ENCODE measurements at regions not wholly inside any gene's neighbourhood (a gene's known extent, or its start where the extent isn't known, plus 50 kb on each side); places are given as distances from the start of the nearest gene placed in this dataset.

- TF ChIP-seq REST (IDR thresholded peaks at IDR 0.05; ENCODE audit: low read depth, low read length) (no peak), SRF (IDR thresholded peaks at IDR 0.05; ENCODE audit: low read depth in 2 of 2, low read length in 2 of 2) (no peak), CTCF (IDR thresholded peaks at IDR 0.05 in 2 of 3, conservative IDR thresholded peaks at IDR 0.05 in 1 of 3; ENCODE audit: control insufficient read depth in 2 of 3, extremely low read depth in 1 of 3, insufficient read depth in 1 of 3, low read depth in 3 of 3, low read length in 3 of 3) (no peak), ELK1 (IDR thresholded peaks at IDR 0.05; ENCODE audit: low read depth, low read length) (no peak), ZBTB33 (IDR thresholded peaks at IDR 0.05) (no peak), POLR2A (IDR thresholded peaks at IDR 0.05; ENCODE audit: low read depth, low read length) (no peak), BCLAF1 (IDR thresholded peaks at IDR 0.05) (no peak), RAD21 (IDR thresholded peaks at IDR 0.05; ENCODE audit: insufficient read depth, low read depth, low read length) (no peak), SUZ12 (IDR thresholded peaks at IDR 0.05; ENCODE audit: unreplicated experiment) (no peak), ATF3 (IDR thresholded peaks at IDR 0.05; ENCODE audit: borderline replicate concordance, extremely low read depth, low read depth, low read length) (no peak), CHD2 (IDR thresholded peaks at IDR 0.05; ENCODE audit: borderline replicate concordance, low read depth, low read length) (no peak), EP300 (IDR thresholded peaks at IDR 0.05; ENCODE audit: borderline replicate concordance in 1 of 2, control insufficient read depth in 1 of 2, low read depth in 2 of 2, low read length in 2 of 2) (no peak)
Observed at GRCh38 chr16:60979119-60979518, 1057.1 kb downstream of the CDH8 start.
